ENCODE measurements at regions not wholly inside any gene's neighbourhood (a gene's known extent, or its start where the extent isn't known, plus 50 kb on each side); places are given as distances from the start of the nearest gene placed in this dataset.
"Not testable (repeated sequence)": the region's sequence is repeated elsewhere in the genome, so short reads cannot be mapped to it uniquely, and the experiment has no call there.

DNA sequence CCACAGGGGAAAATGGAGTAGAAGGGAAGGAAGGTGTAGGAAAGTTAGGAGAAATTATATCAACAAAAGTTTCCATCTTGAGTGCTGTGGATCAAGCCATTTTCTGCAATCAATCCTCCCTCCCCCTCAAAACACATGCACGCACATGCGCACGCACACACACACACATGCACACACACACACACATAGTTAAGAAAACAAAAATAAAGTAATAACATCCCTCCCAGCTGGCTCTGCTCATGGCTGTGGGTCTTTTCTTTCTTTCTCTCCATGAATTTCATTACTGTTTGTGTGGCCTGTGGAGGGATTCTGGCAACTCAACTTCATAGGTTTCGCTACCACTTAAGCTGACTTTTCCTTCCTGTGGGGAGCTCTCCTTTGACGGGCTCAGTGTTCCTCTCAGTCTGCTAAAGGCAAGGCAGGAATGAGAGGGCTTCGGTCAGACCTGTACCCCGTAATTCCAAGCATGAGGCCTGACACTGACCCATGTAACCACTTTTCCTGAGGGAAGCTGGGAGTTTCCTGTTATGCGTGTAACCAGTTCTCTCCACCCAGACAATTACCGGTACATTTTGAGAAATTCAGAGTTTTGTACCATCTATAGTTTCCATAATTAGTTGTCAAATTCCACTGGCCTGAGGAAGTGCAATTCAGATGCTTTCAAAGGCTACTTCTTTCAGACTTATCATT lies 79.8 kb downstream of the ZNF92 start:
- no peak for DNase-seq

DNA sequence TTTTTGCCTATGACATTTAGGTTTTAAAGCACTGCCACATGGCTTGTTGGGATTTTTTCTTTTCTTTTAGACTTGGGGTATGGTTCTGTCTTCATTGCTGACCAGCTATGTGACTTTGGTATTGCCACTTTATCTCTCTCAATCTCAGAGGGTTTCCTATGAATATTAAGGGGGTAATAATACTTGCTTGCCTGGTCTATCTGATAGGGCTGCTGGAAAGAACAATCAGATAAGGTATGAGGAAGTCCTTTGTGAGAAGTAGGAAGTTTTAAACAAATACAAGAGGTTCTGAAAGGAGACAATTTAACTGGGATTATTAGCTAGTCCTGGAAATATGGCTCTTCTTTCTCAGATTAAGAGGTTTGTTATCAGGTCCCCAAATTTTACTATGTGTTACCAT lies 80.8 kb downstream of the ZNF92 start:
- no peak for DNase-seq

DNA sequence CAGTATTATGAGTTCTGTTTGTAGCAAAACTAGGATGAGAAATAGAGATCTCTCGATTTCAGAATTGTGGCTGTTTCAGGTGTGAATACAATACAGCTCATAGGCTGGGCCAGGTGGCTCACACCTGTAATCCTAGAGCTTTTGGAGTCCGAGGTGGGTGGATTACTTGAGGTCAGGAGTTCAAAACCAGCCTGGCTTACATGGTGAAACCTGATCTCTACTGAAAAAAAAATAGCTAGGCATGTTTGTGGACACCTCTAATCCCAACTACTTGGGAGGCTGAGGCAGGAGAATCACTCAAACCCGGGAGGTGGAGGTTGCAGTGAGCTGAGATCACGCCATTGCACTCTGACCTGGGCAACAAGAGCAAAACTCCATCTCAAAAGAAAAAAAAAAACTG lies 81.4 kb downstream of the ZNF92 start:
- not testable (repeated sequence) for DNase-seq

DNA sequence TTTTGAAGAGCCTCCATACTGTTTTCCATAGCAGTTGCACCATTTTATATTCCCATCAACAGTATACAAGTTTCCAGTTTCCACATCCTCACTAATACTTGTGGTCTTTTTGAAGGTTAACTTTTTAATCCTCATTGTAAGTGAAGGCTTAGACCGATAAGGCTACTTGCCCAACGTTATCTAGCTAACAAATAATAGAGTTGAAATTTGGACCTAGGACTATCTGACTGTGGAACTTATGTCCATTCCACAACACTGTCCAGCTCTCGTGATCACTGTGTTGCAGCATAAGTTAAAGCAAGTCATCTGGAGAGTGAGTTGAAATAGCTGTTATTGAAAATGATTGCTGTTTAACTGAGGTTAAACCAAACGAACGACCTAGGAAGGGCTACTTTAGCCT lies 84.0 kb downstream of the ZNF92 start:
- DNase-seq = no peak

DNA sequence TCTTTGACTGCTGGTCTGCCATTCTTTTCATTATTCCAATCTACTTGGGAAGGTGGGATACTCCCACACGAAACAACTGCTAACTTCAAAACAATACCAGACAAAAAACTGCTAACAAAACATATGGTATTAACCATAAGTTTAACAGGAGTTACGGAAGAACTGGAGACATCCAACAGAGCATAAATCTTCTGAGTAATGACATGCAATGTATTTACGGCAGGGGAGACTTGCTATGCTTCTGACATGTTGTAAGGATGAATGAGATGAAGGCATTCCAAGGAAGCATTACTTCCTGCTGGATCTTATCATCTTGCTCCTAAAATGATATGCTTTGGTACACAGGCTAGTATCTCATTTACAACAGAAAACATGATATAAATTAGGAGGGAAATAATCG lies 85.8 kb downstream of the ZNF92 start:
- no peak for DNase-seq

DNA sequence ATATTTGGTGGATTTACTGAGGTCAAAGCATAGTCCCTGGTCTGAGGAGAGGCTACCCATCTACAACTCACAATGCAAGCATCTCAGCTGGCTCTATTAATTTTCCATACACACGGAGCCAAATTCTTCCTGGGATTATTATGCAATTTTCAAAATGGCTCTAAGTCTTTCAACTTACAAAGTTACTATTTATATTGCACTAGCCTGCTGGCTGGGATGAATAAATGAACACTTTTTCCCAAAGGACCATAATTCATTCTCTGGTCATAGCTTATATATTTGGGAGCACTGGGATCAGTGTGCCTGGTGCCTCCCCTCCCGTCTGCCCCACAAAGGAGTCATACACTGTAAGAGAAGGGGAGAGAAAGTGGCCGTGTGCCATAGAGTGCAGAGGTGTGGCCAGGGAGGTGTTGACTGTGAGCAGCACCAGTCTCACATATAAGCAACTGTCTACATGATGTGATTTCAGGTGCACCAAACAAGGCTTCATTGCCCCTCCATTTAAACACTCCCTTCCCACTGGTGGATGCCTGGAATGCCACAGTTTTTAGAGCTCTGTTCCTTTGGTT lies 88.6 kb downstream of the ZNF92 start:
- DNase-seq = no peak

DNA sequence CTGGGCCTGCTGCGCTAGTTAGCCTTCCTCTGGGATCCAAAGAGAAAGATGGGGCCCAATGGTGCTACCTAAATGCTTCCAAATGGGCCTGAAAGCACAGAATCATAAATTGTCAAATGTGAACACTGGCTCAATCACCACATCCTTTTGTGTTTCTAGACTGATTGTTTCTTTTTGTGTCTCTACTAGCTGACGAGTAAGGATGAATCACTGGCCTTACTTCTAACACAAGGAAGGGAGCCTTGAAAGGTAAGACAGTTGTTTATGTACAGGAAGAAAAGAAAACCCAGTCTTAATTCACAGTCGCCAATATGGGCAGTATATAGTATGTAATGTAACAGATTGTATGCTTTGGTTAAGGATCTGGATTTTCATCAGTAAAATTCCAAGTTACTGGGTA lies 89.5 kb downstream of the ZNF92 start:
- DNase-seq = no peak

DNA sequence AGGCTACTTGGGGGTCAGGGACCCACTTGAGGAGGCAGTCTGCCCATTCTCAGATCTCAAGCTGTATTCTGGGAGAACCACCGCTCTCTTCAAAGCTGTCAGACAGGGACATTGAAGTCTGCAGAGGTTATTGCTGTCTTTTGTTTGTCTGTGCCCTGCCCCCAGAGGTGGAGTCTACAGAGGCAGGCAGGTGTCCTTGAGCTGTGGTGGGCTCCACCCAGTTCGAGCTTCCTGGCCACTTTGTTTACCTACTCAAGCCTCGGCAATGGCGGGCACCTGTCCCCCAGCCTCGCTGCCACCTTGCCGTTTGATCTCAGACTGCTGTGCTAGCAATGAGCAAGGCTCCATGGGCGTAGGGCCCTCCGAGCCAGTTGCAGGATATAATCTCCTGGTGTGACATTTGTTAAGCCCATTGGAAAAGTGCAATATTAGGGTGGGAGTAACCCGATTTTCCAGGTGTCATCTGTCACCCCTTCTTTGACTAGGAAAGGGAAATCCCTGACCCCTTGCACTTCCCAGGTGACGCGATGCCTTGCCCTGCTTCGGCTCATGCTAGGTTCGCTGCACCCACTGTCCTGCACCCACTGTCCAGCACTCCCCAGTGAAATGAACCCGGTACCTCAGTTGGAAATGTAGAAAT lies 96.4 kb downstream of the ZNF92 start:
- DNase-seq = not testable (repeated sequence)

DNA sequence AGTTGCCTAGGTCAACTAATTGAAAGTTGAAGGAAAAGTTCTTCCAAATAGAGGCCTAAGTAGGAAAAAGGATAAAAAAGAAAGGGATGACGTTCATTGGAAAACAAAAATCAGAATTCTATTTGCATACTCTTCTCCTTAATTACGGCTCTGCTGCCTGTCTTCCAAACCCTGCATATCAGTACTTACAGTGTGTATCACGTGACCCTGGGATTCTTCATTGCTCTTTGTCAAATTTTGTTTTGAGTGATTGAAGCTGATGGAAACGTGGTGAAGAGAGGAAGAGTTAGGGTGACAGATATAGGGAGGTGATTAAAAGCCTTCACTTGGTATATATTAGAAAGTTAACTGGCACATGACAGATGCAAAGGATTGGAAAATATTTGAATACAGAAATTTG lies 97.9 kb downstream of the ZNF92 start:
- DNase-seq = no peak

DNA sequence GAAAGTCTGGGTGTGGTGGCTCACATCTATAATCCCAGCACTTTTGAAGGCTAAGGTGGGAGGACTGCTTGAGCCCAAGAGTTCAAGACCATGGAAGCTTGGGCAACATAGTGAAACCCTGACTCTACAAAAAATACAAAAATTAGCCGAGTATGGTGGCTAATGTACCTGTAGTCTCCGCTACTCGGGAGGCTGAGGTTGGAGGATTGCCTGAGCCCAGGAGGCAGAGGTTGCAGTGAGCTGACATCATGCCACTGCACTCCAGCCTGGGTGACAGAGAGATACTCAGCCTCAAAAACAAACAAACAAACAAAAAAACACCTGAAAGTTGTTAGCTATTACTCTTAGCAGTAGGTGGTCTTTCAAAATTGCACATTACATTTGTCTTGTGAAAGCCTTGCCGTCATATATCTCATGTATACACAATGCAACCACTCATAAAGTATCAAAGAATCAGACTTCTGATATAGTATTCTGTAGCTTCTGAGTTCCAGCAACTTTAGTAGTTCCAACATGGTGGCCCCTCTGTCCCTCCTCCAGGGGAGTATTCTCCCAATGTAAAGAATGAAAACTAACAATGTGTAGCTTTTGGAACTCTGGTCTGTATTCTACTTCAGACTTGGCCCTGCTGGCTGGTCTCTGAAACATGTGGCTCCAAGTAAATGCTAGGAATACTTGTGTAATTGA lies 101.5 kb downstream of the ZNF92 start:
- DNase-seq = no peak

DNA sequence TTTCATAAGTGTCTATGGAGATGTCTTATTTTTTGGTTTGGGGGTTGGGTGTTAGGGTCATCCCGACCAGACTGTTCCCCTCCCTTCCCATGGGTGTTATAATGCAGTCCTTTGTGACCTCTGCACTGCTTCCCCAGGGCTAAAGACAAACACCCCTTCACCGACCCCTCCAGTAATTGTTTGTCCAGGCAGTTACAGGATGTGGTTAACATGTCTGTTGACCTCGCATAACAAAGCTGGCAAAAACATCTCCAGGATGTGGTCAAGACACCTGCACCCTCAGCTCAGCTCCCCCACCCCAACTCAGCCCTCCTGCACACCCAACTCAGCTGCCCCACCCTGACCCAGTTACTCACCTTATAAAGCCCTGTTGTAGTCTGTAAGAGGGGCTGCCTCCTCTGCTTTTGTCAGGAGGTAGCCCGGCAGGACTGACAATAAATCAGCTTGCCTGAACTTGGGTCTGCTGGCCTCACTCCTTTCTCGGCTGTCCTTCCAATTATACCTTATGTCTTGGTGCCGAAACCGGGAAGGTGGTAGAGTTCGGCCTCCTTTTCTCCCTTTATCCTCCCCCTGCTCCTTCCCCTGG lies 102.2 kb downstream of the ZNF92 start:
- DNase-seq = no peak

DNA sequence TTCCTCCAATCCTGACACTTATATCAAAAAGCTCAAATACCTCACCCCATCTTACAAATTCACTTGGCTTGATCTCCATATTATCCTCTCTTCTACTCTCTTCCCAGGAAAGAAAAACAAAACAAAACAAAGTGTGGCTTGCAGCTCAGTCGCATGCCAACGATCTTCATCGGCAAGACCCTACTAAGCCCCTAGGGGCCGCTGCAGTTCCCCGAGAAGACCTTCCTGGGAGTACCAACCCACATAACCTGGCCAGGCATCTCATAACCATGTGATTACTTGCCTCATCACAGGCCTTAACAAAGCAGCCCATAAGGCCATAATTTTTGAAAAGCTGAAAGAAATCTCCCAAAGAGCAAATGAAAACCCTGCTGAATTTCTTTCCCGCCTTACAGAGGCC lies 103.7 kb downstream of the ZNF92 start:
- DNase-seq = no peak

DNA sequence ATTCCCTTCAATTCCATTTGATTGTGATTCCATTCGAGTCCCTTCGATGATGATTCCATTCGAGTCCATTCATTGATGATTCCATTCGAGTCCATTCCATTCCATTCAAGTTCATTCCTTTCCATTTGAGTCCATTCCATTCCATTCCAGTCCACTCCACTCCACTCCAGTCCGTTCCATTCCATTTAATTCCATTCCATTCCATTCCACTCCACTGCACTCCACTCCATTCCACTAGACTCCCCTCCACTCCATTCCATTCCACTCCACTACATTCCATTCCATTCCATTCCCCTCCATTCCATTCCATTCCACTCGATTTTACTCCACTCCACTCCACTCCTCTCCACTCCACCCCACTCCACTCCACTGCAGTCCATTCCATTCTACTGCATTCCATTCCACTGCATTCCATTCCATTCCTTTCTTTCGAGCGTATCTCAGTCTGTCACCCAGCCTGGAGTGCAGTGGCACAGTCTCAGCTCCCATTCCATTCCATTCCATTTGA lies 115.7 kb downstream of the ZNF92 start:
- DNase-seq = no peak

DNA sequence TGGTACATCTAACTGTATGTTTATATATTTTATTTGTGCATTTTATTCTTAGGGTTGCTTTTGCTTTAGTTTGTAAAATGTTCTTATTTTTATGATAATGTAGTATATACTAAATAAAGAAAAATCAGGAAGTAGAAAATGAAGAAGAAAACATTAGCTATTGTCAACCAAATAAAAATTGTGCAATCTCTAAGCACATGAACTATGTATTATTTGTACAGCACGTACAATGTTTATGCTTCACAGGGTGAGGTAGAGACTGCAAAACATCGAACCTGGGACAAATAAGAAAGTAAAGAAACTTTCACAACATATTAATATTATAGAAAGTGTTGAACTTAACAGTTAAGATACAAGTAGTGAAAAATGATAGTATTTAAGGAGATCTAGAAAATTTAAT lies 123.0 kb downstream of the ZNF92 start:
- not testable (repeated sequence) for DNase-seq

DNA sequence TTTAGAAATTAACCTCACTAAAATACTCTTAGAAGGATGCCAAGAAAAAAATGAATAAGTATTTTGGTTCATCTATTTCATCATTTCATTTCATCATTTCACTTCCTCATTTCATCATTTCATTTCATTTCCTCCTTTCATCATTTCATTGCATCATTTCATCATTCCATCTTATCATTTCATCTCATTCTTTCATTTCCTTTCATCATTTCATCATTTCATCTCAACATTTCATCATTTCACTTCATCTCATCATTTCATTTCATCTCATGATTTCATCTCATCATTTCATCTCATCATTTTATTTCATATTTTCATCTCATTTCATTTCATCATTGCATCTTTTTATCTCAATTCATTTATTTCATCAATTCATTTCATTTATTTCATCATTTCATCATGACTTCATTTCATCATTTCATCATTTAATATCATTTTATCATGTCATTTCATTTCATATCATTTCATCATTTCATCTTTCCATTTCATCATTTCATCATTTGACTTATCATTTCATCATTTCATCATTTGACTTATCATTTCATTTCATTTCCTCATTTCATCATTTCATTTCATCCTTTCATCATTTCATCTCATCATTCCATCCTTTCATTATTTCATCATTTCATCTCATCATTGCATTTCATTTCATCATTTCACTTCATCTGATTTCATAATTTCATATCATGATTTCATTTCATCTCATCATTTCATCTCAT lies 129.9 kb downstream of the ZNF92 start:
- no peak for DNase-seq

DNA sequence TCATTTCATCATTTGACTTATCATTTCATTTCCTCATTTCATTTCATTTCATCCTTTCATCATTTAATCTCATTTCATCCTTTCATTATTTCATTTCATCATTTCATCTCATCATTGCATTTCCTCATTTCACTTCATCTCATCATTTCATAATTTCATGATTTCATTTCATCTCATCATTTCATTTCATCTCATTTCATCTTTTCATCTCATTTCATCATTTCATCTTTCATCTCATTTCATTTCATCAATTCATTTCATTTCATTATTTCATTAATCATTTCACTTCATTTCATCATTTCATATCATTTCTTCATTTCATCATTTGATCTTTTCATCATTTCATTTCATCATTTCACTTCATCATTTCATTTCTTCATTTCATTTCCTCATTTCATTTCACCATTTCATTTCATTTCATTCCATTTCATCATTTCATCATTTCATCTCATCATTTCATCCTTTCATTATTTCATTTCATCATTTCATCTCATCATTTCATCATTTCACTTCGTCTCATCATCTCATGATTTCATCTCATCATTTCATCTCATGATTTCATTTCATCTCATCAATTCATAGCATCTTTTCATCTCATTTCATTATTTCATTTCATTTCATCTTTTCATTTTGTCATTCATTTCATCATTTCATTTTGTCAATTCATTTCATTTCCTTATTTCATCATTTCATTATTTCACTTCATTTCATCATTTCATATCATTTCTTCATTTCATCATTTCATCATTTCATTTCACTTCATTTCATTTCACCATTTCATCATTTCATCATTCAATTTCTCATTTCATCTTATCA lies 131.1 kb downstream of the ZNF92 start:
- DNase-seq = not testable (repeated sequence)

DNA sequence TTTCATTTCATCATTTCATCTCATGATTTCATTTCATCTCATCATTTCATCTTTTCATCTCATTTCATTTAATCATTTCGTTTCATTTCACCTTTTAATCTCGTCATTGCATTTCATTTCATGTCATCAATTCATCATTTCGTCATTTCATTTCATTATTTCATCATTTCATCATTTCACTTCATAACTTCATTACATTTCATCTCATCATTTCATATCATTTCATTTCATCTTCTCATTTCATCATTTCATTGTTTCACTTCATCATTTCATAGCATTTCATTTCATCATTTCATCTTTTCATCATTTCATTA lies 131.6 kb downstream of the ZNF92 start:
- not testable (repeated sequence) for DNase-seq

DNA sequence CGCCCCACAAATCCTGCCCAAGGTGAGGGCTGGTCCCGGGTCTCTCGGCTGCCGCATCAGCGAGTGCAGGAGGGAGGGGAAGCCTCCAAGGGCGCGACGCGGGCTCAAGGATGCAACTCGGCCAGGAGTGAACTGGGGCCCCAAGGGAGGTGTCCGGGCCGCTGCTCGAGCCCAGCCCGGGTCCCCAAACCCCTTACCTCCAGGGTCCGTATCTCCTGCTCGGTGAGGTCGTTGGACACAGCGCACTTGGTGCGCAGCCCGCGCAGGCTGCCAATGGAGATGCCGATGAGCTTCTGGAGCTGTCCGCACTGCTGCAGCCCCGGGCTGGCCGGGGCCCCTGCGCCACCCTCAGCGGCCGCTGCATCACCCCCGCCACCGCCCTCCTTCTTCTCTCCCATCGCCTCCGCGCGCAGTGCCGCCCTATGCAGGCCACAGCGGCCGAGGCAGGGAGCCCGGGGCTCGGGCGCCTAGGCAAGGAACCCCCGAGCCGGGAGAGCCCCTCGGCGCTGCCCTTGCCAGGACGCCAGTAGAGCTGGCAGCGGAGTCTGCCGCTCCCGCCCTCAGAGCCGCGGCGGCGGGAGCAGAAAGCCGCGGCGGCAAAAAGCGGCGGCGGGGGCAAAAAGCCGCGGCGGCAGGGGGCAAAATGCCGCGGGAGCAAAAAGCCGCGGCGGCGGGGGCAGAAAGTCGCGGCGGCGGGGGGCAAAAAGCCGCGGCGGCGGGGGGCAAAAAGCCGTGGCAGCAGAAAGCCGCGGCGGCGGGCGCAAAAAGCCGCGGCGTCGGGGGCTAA lies 135.1 kb downstream of the ZNF92 start:
- DNase-seq = not testable (repeated sequence)

DNA sequence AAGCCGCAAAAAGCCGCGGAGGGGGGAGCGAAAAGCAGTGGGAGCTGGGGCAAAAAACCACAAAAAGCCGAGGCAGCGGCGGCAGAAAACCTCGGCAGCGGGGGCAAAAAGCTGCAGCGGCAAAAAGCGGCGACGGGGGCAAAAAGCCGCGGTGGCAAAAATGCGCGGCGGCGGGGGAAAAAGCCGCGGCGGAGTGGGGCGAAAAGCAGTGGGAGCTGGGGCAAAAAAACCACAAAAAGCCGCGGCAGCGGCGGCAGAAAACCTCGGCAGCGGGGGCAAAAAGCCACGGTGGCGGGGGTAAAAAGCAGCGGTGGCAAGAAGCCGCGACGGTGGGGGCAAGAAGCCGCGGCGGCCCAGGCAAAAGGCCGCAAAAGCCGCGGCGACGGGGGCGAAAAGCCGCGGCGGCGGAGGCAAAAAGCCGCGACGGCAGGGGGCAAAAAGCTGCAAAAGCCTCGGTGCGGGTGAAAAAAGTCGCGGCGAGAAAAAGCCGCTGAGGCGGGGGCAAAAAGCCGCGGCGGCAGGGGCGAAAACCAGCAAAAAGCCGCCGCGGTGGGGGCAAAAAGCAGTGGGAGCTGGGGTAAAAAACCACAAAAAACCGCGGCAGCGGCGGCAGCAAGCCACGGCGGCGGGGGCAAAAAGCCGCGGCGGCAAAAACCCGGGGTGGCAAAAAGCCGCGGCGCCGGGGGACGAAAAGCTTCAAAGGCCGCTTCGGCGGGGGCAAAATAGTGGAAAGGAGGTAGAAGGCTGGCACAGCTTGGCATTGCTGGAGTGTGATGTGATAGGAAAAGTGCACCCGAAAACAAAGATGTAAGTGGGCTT lies 135.9 kb downstream of the ZNF92 start:
- no peak for DNase-seq

DNA sequence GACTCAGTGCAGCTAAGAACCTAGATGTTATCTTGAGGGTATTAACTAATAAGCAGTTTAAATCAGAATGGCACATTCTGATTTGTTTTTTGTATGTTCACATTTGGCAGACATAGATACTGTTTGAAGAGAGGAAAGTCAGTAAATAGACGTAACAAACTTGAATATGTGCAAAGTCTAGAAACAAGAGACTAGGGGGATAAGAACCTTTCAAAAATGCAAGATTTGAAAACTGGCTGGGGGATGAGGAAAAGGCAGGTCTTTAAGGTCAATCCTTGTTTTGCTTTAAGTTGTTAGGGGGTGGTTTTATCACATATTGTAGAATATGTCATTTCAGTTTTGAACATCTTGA lies 136.5 kb downstream of the ZNF92 start:
- DNase-seq = not testable (repeated sequence)
